Calu3 (cell line): ENCODE measurements at regions not wholly inside any gene's neighbourhood (a gene's known extent, or its start where the extent isn't known, plus 50 kb on each side); places are given as distances from the start of the nearest gene placed in this dataset.

Experiments used
- BruUV-seq: library from RNA; stranded (reverse); fragments of 400-500 nt; replicated peaks from 2 replicates; lab custom pipeline; 2021; lab: Mats Ljungman, UMichigan
- CTCF ChIA-PET: fragments of 300-600 bp; sonication (Branson Sonifier 250); formaldehyde crosslinking; loops from one replicate; lab custom pipeline; 2022; ENCODE audit warnings: antibody characterized with exemption; lab: Charles Lee
- DNase-seq: peaks from one replicate; pipeline ENCODE4 v3.0.0; 2022
- H3K27ac Mint-ChIP-seq: one replicate; pipeline ENCODE4 v1.8.0; 2022; ENCODE audit warnings: mixed read lengths; ENCODE audit not compliant: unreplicated experiment
- H3K27me3 Mint-ChIP-seq: one replicate; pipeline ENCODE4 v1.8.0; 2022; ENCODE audit warnings: mixed read lengths; ENCODE audit not compliant: unreplicated experiment
- H3K36me3 Mint-ChIP-seq: one replicate; pipeline ENCODE4 v1.8.0; 2022; ENCODE audit warnings: mild to moderate bottlenecking, moderate library complexity, mixed read lengths; ENCODE audit not compliant: insufficient read depth, unreplicated experiment
- H3K4me1 Mint-ChIP-seq: one replicate; pipeline ENCODE4 v1.8.0; 2022; ENCODE audit warnings: mild to moderate bottlenecking, low read depth, mixed read lengths; ENCODE audit not compliant: unreplicated experiment
- H3K4me3 Mint-ChIP-seq: one replicate; pipeline ENCODE4 v1.8.0; 2022; ENCODE audit warnings: mild to moderate bottlenecking, low read depth, moderate library complexity, mixed read lengths; ENCODE audit not compliant: unreplicated experiment
- H3K9me3 Mint-ChIP-seq: one replicate; pipeline ENCODE4 v1.8.0; 2022; ENCODE audit warnings: low read depth, mixed read lengths; ENCODE audit not compliant: unreplicated experiment
- CTCF ChIP-seq: fragments of 200-600 bp; IDR thresholded peaks from one replicate; pipeline ENCODE4 v1.8.0; 2022; ENCODE audit warnings: antibody characterized with exemption; ENCODE audit not compliant: unreplicated experiment
- intact Hi-C: fragments of 100-400 bp; cut with micrococcal nuclease; formaldehyde crosslinking; loops from one replicate; pipeline ENCODE4 v1.10.0; 2022; ENCODE audit not compliant: unreplicated experiment

GRCh38 chr6:82783587-82784236, 281.9 kb downstream of the UBE3D start:
- H3K27me3 Mint-ChIP-seq, result no peaks in the 10 kb centered on the region
- H3K27ac Mint-ChIP-seq, result no peak overlapping the region
- H3K4me1 Mint-ChIP-seq, result no peaks in the 10 kb centered on the region
- CTCF ChIA-PET, result interaction anchor here (0.6 kb wide), 1 partner anchor 421 kb away, joined by 3 read pairs; no protein-coding TSS in a partner anchor
- no peak overlapping the region for H3K4me3 Mint-ChIP-seq
- intact Hi-C loops, result no loop called here
- BruUV-seq, result no TSS peak
- TF ChIP-seq CTCF, result no peak
- no peak for DNase-seq
- no peaks in the 10 kb centered on the region for H3K9me3 Mint-ChIP-seq
- no peaks in the 10 kb centered on the region for H3K36me3 Mint-ChIP-seq

- no TSS peak for BruUV-seq
- no peak overlapping the region for H3K27ac Mint-ChIP-seq
- CTCF ChIA-PET, result no interaction called here
- H3K4me1 Mint-ChIP-seq, result no peaks in the 10 kb centered on the region
- TF ChIP-seq CTCF, result no peak
- DNase-seq, result no peak
- no peaks in the 10 kb centered on the region for H3K27me3 Mint-ChIP-seq
- intact Hi-C loops, result no loop called here
- no peak overlapping the region for H3K4me3 Mint-ChIP-seq
- no peaks in the 10 kb centered on the region for H3K36me3 Mint-ChIP-seq
- no peaks in the 10 kb centered on the region for H3K9me3 Mint-ChIP-seq
These were observed 280.4 kb downstream of the UBE3D start for GRCh38 chr6:82785206-82785605.

GRCh38 chr6:82786248-82786647, 279.4 kb downstream of the UBE3D start:
- BruUV-seq, result no TSS peak
- TF ChIP-seq CTCF, result no peak
- DNase-seq, result no peak
- no peaks in the 10 kb centered on the region for H3K27me3 Mint-ChIP-seq
- no peaks in the 10 kb centered on the region for H3K9me3 Mint-ChIP-seq
- no peaks in the 10 kb centered on the region for H3K36me3 Mint-ChIP-seq
- no peak overlapping the region for H3K27ac Mint-ChIP-seq
- no peak overlapping the region for H3K4me3 Mint-ChIP-seq
- CTCF ChIA-PET, result no interaction called here
- intact Hi-C loops, result no loop called here
- H3K4me1 Mint-ChIP-seq, result no peaks in the 10 kb centered on the region

GRCh38 chr6:82795940-82796339, 269.7 kb downstream of the UBE3D start:
- TF ChIP-seq CTCF, result no peak
- intact Hi-C loops, result no loop called here
- Mint-ChIP-seq H3K4me1 (no peaks in the 10 kb centered on the region), H3K27me3 (no peaks in the 10 kb centered on the region), H3K4me3 (no peak overlapping the region), H3K36me3 (no peaks in the 10 kb centered on the region), H3K27ac (no peak overlapping the region), H3K9me3 (no peaks in the 10 kb centered on the region)
- no peak for DNase-seq
- no TSS peak for BruUV-seq
- CTCF ChIA-PET, result no interaction called here
